ENCODE measurements at regions not wholly inside any gene's neighbourhood (a gene's known extent, or its start where the extent isn't known, plus 50 kb on each side); places are given as distances from the start of the nearest gene placed in this dataset.

GRCh38 chr5:105940181-105940580 is 1730.6 kb downstream of the EFNA5 start:
- DNase-seq (no peak), ATAC-seq (ENCODE audit: low read depth) (no peak)
- TF ChIP-seq CTCF (IDR thresholded peaks at IDR 0.05) = no peak
- H3K27ac Mint-ChIP-seq = no peak overlapping the region
- peaks cover 14% of the 10 kb centered on the region for H3K9me3 Mint-ChIP-seq
- H3K27me3 Mint-ChIP-seq = no peaks in the 10 kb centered on the region
- ChIA-PET CTCF (no interaction called here), POLR2A (no interaction called here)
- H3K36me3 Mint-ChIP-seq (ENCODE audit: low read depth) = no peaks in the 10 kb centered on the region
- no peak overlapping the region for H3K4me3 Mint-ChIP-seq
- intact Hi-C loops (cut with micrococcal nuclease) = no loop called here
- H3K4me1 Mint-ChIP-seq = no peaks in the 10 kb centered on the region

GRCh38 chr5:105934171-105934570 is 1736.6 kb downstream of the EFNA5 start:
- H3K36me3 Mint-ChIP-seq (ENCODE audit: low read depth) = no peaks in the 10 kb centered on the region
- DNase-seq (no peak), ATAC-seq (ENCODE audit: low read depth) (no peak)
- no peaks in the 10 kb centered on the region for H3K4me1 Mint-ChIP-seq
- no peak for TF ChIP-seq CTCF (IDR thresholded peaks at IDR 0.05)
- POLR2A ChIA-PET = no interaction called here
- CTCF ChIA-PET = no interaction called here
- intact Hi-C loops (cut with micrococcal nuclease) = no loop called here
- no peaks in the 10 kb centered on the region for H3K27me3 Mint-ChIP-seq
- no peak overlapping the region for H3K4me3 Mint-ChIP-seq
- peaks cover 20% of the 10 kb centered on the region for H3K9me3 Mint-ChIP-seq
- no peak overlapping the region for H3K27ac Mint-ChIP-seq

GRCh38 chr5:105931881-105932421 is 1738.8 kb downstream of the EFNA5 start:
- H3K9me3 Mint-ChIP-seq = peaks cover 15% of the 10 kb centered on the region
- no peak for DNase-seq
- no peak overlapping the region for H3K4me3 Mint-ChIP-seq
- TF ChIP-seq CTCF (IDR thresholded peaks at IDR 0.05) = no peak
- POLR2A ChIA-PET = no interaction called here
- intact Hi-C loops (cut with micrococcal nuclease) = no loop called here
- H3K36me3 Mint-ChIP-seq (ENCODE audit: low read depth) = no peaks in the 10 kb centered on the region
- H3K27ac Mint-ChIP-seq = no peak overlapping the region
- CTCF ChIA-PET = no interaction called here
- H3K4me1 Mint-ChIP-seq = no peaks in the 10 kb centered on the region
- H3K27me3 Mint-ChIP-seq = no peaks in the 10 kb centered on the region
- ATAC-seq (ENCODE audit: low read depth) = no peak

GRCh38 chr5:105929858-105930257 is 1740.9 kb downstream of the EFNA5 start:
- H3K4me1 Mint-ChIP-seq = no peaks in the 10 kb centered on the region
- ChIA-PET POLR2A (no interaction called here), CTCF (no interaction called here)
- DNase-seq (no peak), ATAC-seq (ENCODE audit: low read depth) (no peak)
- no peaks in the 10 kb centered on the region for H3K36me3 Mint-ChIP-seq (ENCODE audit: low read depth)
- intact Hi-C loops (cut with micrococcal nuclease) = no loop called here
- H3K4me3 Mint-ChIP-seq = no peak overlapping the region
- H3K27me3 Mint-ChIP-seq = no peaks in the 10 kb centered on the region
- H3K9me3 Mint-ChIP-seq = peaks cover 12% of the 10 kb centered on the region
- H3K27ac Mint-ChIP-seq = no peak overlapping the region
- no peak for TF ChIP-seq CTCF (IDR thresholded peaks at IDR 0.05)

- CTCF ChIA-PET = no interaction called here
- ATAC-seq (ENCODE audit: low read depth) (no peak), DNase-seq (no peak)
- TF ChIP-seq CTCF (IDR thresholded peaks at IDR 0.05) = no peak
- POLR2A ChIA-PET = no interaction called here
- H3K4me1 Mint-ChIP-seq = no peaks in the 10 kb centered on the region
- no peak overlapping the region for H3K4me3 Mint-ChIP-seq
- H3K36me3 Mint-ChIP-seq (ENCODE audit: low read depth) = no peaks in the 10 kb centered on the region
- intact Hi-C loops (cut with micrococcal nuclease) = no loop called here
- no peak overlapping the region for H3K27ac Mint-ChIP-seq
- peaks cover 7% of the 10 kb centered on the region for H3K9me3 Mint-ChIP-seq
- H3K27me3 Mint-ChIP-seq = no peaks in the 10 kb centered on the region
Measured at GRCh38 chr5:105924366-105924765, 1746.4 kb downstream of the EFNA5 start.

Data from activated B cell treated with CpG ODN at 0.5 μM for 24 hours (primary cell).